TTC549 (cell line): ENCODE measurements at regions not wholly inside any gene's neighbourhood (a gene's known extent, or its start where the extent isn't known, plus 50 kb on each side); places are given as distances from the start of the nearest gene placed in this dataset.
"Not testable (repeated sequence)": the region's sequence is repeated elsewhere in the genome, so short reads cannot be mapped to it uniquely, and the experiment has no call there.

Source experiments
- FAIRE-seq: peaks from 2 replicates; lab custom pipeline; 2012; peaks lifted over from hg19 to GRCh38; lab: Jason Lieb, UNC

GRCh38 chr3:26171006-26171405, 381.1 kb downstream of the OXSM start:
- no peak for FAIRE-seq

GRCh38 chr3:26191556-26191955, 401.7 kb downstream of the OXSM start:
- no peak for FAIRE-seq

- no peak for FAIRE-seq
These were observed 403.7 kb downstream of the OXSM start for GRCh38 chr3:26193558-26193957.

- FAIRE-seq = no peak
These were observed 406.9 kb downstream of the OXSM start for GRCh38 chr3:26196781-26197180.

- FAIRE-seq = no peak
These were observed 408.7 kb downstream of the OXSM start for GRCh38 chr3:26198609-26199008.

- FAIRE-seq = no peak
These were observed 412.3 kb downstream of the OXSM start for GRCh38 chr3:26202169-26202568.

GRCh38 chr3:26205475-26205874, 415.6 kb downstream of the OXSM start:
- FAIRE-seq = no peak

- no peak for FAIRE-seq
These were observed 414.4 kb upstream of the LRRC3B start for GRCh38 chr3:26208201-26208600.

- no peak for FAIRE-seq
These were observed 392.8 kb upstream of the LRRC3B start for GRCh38 chr3:26229801-26230200.

GRCh38 chr3:26233374-26233773, 389.2 kb upstream of the LRRC3B start:
- FAIRE-seq = no peak

- no peak for FAIRE-seq
These were observed 386.0 kb upstream of the LRRC3B start for GRCh38 chr3:26236531-26236930.

GRCh38 chr3:26237036-26237682, 385.4 kb upstream of the LRRC3B start:
- no peak for FAIRE-seq

GRCh38 chr3:26244586-26244985, 378.0 kb upstream of the LRRC3B start:
- not testable (repeated sequence) for FAIRE-seq

- FAIRE-seq = no peak
These were observed 377.3 kb upstream of the LRRC3B start for GRCh38 chr3:26245236-26245635.

GRCh38 chr3:26246901-26247300, 375.7 kb upstream of the LRRC3B start:
- no peak for FAIRE-seq

GRCh38 chr3:26247712-26248111, 374.9 kb upstream of the LRRC3B start:
- no peak for FAIRE-seq

GRCh38 chr3:26252001-26252400, 370.6 kb upstream of the LRRC3B start:
- no peak for FAIRE-seq

GRCh38 chr3:26256224-26256623, 366.3 kb upstream of the LRRC3B start:
- FAIRE-seq = no peak

GRCh38 chr3:26259176-26259575, 363.4 kb upstream of the LRRC3B start:
- FAIRE-seq = no peak

GRCh38 chr3:26260139-26260538, 362.4 kb upstream of the LRRC3B start:
- FAIRE-seq = no peak

GRCh38 chr3:26264708-26265107, 357.9 kb upstream of the LRRC3B start:
- FAIRE-seq = no peak

GRCh38 chr3:26271848-26272247, 350.7 kb upstream of the LRRC3B start:
- no peak for FAIRE-seq

- FAIRE-seq = no peak
These were observed 349.4 kb upstream of the LRRC3B start for GRCh38 chr3:26273196-26273595.

GRCh38 chr3:26279091-26279490, 343.5 kb upstream of the LRRC3B start:
- no peak for FAIRE-seq

- no peak for FAIRE-seq
These were observed 342.1 kb upstream of the LRRC3B start for GRCh38 chr3:26280517-26280916.
